GM12873 (cell line): ENCODE measurements at regions not wholly inside any gene's neighbourhood (a gene's known extent, or its start where the extent isn't known, plus 50 kb on each side); places are given as distances from the start of the nearest gene placed in this dataset.

Experiments
- TF ChIP-seq, protein P1 (sequence below): IDR thresholded peaks from 2 replicates; pipeline ENCODE4 v1.5.1; 2012; ENCODE audit warnings: low read depth, mild to moderate bottlenecking, moderate library complexity, low read length, control low read depth; ENCODE audit not compliant: insufficient read depth; ENCODE audit errors: missing control alignments

DNA sequence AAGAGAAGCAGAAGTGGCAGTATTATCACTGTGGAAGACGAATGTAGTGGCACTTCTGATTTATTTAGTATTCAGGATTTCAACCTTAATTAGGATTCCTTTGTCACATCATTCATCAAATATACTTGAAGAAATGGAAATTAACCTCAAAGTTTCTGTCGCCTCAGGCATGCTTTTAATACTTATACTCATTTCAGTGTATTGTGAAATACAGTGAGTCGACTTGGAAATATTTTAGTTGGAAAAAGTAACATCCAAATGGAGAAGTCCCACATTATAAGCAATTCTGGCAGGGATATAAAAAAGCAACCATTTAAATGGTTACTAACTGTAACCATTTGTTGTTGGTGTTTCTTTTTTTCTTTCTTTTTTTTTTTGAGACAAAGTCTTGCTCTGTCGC is 648.8 kb downstream of the ARL4A start:
- TF ChIP-seq, protein P1, sequence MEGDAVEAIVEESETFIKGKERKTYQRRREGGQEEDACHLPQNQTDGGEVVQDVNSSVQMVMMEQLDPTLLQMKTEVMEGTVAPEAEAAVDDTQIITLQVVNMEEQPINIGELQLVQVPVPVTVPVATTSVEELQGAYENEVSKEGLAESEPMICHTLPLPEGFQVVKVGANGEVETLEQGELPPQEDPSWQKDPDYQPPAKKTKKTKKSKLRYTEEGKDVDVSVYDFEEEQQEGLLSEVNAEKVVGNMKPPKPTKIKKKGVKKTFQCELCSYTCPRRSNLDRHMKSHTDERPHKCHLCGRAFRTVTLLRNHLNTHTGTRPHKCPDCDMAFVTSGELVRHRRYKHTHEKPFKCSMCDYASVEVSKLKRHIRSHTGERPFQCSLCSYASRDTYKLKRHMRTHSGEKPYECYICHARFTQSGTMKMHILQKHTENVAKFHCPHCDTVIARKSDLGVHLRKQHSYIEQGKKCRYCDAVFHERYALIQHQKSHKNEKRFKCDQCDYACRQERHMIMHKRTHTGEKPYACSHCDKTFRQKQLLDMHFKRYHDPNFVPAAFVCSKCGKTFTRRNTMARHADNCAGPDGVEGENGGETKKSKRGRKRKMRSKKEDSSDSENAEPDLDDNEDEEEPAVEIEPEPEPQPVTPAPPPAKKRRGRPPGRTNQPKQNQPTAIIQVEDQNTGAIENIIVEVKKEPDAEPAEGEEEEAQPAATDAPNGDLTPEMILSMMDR: no peak

DNA sequence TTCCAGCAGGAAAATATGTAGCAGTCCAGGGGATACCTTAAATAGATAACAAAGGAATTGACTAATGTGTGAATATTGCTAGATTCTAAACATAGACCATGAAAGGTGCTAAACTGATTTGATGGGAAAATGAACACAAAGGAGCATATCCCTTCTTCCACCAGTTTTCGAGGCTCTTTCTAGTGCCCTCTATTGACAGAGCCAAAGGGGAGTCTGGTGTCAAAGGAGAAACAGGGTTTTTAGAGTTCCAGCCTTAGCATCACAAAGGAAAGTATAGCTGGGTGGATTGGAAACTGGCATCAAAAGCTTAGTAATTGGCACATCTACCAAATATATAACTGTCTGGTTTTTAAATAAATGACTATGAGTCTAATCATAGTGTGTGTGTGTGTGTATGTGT is 636.8 kb downstream of the ETV1 start:
- TF ChIP-seq, protein P1: no peak

- TF ChIP-seq, protein P1: no peak
Observed at GRCh38 chr7:13359656-13360055, 629.8 kb downstream of the ETV1 start.

DNA sequence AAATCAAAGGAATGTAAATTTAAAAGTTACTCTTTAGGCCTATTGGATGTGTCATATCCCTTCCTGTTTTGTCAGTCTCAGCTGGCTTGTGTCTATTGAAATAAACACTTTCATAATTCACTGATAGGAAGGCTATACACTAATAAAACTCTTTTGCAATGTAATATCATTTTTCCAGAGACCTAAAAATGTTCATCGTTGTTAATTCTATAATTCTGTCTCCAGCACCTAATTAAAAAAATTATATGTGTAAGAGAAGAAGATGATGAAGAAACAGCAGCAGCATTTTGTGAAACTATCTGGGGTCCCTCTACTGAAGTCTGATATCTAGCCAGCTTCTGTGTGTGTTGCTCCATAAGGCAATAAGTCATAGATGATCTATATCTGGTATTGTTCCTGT is 602.7 kb downstream of the ETV1 start:
- TF ChIP-seq, protein P1: no peak

- TF ChIP-seq, protein P1: no peak
Observed at GRCh38 chr7:13407911-13408310, 581.6 kb downstream of the ETV1 start.

DNA sequence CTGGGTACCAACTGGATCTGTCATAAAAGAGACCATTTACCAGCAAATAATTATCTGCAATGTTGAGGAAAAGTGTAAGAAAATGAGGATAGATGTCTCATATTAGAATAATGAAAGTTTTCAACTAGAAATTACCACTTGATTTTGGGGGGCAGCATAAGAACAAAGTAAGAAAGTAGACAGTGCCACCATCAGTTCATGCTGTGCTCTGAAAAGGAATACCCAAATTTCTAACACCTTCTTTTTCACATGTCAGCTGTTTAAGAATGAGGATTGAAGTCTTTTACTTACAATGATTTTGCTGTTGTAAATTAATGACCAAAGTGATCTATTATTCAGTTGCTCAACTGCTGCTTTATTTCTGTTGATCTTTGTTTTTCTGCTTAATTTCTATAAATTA is 578.3 kb downstream of the ETV1 start:
- TF ChIP-seq, protein P1: no peak

DNA sequence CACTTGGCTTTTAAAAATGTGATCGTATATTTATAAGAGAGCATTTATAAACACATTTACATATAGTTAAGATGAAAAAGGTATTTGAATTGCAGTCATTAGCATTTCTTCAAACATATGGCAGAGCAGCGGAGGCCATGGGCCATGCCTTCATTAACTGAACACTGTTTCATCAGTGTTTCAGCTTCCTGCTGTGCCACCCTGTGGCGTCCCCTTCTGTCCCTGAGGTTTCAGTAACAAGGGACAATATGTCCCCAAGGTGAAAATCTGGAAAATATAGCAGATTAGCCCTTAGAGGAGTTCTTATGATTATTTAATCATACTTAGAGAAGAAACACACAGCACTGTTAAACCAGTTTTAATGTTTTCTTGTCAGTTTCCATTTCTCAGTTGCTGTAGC is 577.8 kb downstream of the ETV1 start:
- TF ChIP-seq, protein P1: no peak
